ENCODE measurements at regions not wholly inside any gene's neighbourhood (a gene's known extent, or its start where the extent isn't known, plus 50 kb on each side); places are given as distances from the start of the nearest gene placed in this dataset.
"Not testable (repeated sequence)": the region's sequence is repeated elsewhere in the genome, so short reads cannot be mapped to it uniquely, and the experiment has no call there.

DNA sequence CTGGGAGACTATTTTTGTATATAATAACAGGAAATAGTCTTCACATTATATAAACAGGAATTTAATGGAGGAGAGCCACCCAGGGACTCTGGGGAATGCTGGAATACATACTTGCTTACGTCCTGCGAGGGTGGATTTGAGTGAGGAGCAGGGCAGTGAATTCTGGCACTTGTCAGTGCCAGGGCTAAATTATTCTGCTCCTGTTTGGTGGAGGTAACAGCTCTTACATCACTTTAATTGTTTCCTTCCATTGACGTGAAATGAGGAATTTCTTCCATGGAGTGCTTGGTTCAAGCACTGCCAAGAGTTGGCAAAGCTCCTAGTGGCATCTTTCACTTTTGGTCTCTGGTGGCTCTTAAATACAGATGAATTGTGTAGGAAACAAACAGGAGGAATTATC, 94.1 kb upstream of the GOLGA8J start:
- Histone ChIP-seq H3K9me3 (no peaks in the 10 kb centered on the region), H3K4me3 (no peak overlapping the region), H3K27me3 (no peaks in the 10 kb centered on the region), H3K27ac (no peak overlapping the region), H3K36me3 (no peaks in the 10 kb centered on the region), H3K4me1 (no peaks in the 10 kb centered on the region)
- intact Hi-C loops (cut with DNase I), result no loop called here
- ATAC-seq (no peak), DNase-seq (no peak)
- no CpG with 5 or more reads among the region's 3 CpGs for WGBS (ENCODE audit: insufficient coverage, low coverage, low lambda C conversion rate, missing lambda C conversion rate)
- TF ChIP-seq POLR2A (IDR thresholded peaks at IDR 0.05), result no peak
- TF ChIP-seq, protein P1, sequence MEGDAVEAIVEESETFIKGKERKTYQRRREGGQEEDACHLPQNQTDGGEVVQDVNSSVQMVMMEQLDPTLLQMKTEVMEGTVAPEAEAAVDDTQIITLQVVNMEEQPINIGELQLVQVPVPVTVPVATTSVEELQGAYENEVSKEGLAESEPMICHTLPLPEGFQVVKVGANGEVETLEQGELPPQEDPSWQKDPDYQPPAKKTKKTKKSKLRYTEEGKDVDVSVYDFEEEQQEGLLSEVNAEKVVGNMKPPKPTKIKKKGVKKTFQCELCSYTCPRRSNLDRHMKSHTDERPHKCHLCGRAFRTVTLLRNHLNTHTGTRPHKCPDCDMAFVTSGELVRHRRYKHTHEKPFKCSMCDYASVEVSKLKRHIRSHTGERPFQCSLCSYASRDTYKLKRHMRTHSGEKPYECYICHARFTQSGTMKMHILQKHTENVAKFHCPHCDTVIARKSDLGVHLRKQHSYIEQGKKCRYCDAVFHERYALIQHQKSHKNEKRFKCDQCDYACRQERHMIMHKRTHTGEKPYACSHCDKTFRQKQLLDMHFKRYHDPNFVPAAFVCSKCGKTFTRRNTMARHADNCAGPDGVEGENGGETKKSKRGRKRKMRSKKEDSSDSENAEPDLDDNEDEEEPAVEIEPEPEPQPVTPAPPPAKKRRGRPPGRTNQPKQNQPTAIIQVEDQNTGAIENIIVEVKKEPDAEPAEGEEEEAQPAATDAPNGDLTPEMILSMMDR (IDR thresholded peaks at IDR 0.05), result no peak

DNA sequence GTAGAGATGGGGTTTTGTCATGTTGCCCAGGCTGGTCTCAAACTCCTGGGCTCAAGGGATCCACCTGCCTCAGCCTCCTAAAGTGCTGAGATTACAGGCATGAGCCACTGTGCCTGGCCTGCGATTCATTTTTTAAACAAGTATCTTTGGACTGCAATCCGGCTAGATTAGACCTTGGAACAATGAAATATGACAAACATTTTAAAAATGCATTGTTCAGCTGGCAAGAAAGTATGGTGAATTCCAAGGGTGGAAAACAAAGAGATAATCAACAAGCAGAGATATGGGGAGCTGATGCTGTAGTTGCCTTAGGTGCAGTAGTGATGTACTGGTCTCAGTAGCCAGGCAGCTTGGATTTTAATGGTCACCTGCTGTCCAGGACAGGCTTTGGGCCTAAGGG, 95.8 kb upstream of the GOLGA8J start:
- H3K27me3 ChIP-seq, result no peaks in the 10 kb centered on the region
- intact Hi-C loops (cut with DNase I), result no loop called here
- TF ChIP-seq, protein P1 (IDR thresholded peaks at IDR 0.05), result no peak
- TF ChIP-seq POLR2A (IDR thresholded peaks at IDR 0.05), result no peak
- WGBS (ENCODE audit: insufficient coverage, low coverage, low lambda C conversion rate, missing lambda C conversion rate), result 83% methylated on average over 2 of the region's 2 CpGs
- no peak overlapping the region for H3K4me3 ChIP-seq
- H3K36me3 ChIP-seq, result no peaks in the 10 kb centered on the region
- H3K27ac ChIP-seq, result no peak overlapping the region
- ATAC-seq (no peak), DNase-seq (no peak)
- H3K9me3 ChIP-seq, result no peaks in the 10 kb centered on the region
- no peaks in the 10 kb centered on the region for H3K4me1 ChIP-seq

GRCh38 chr15:29978411-29979382, 104.1 kb upstream of the GOLGA8J start:
- Histone ChIP-seq H3K4me3 (no peak overlapping the region), H3K9me3 (no peaks in the 10 kb centered on the region), H3K27me3 (no peaks in the 10 kb centered on the region), H3K27ac (no peak overlapping the region), H3K36me3 (no peaks in the 10 kb centered on the region), H3K4me1 (no peaks in the 10 kb centered on the region)
- 38% methylated on average over 8 of the region's 8 CpGs for WGBS (ENCODE audit: insufficient coverage, low coverage, low lambda C conversion rate, missing lambda C conversion rate)
- DNase-seq (no peak), ATAC-seq (peak in 3 of 4 donors; percentile 62 to 72 (median 64))
- TF ChIP-seq, protein P1 (IDR thresholded peaks at IDR 0.05), result peak in 1 of 4 donors; percentile 14
- no peak for TF ChIP-seq POLR2A (IDR thresholded peaks at IDR 0.05)
- intact Hi-C loops (cut with DNase I), result no loop called here

- H3K4me3 ChIP-seq; DNase-seq; H3K36me3 ChIP-seq; H3K27me3 ChIP-seq; H3K4me1 ChIP-seq; ATAC-seq; H3K27ac ChIP-seq; intact Hi-C loops (cut with DNase I); H3K9me3 ChIP-seq: not testable (repeated sequence)
- 69% methylated on average over 3 of the region's 4 CpGs for WGBS (ENCODE audit: insufficient coverage, low coverage, low lambda C conversion rate, missing lambda C conversion rate)
Measured at GRCh38 chr15:29974056-29974455, 108.7 kb upstream of the GOLGA8J start.

GRCh38 chr15:29972051-29972450, 110.7 kb upstream of the GOLGA8J start:
- intact Hi-C loops (cut with DNase I), result no loop called here
- Histone ChIP-seq H3K27ac (no peak overlapping the region), H3K4me1 (peaks cover 0 to 2% (median 0%) of the 10 kb centered on the region in 4 donors), H3K9me3 (no peaks in the 10 kb centered on the region), H3K4me3 (no peak overlapping the region), H3K36me3 (no peaks in the 10 kb centered on the region), H3K27me3 (no peaks in the 10 kb centered on the region)
- TF ChIP-seq, protein P1 (IDR thresholded peaks at IDR 0.05), result no peak
- no peak for TF ChIP-seq POLR2A (IDR thresholded peaks at IDR 0.05)
- DNase-seq (no peak), ATAC-seq (no peak)
- 58% methylated on average over 2 of the region's 2 CpGs for WGBS (ENCODE audit: insufficient coverage, low coverage, low lambda C conversion rate, missing lambda C conversion rate)
